Stomach smooth muscle (tissue), 2 donors: ENCODE measurements at regions not wholly inside any gene's neighbourhood (a gene's known extent, or its start where the extent isn't known, plus 50 kb on each side); places are given as distances from the start of the nearest gene placed in this dataset.

Source experiments
- H3K27ac ChIP-seq: one replicate; pipeline ENCODE4 v1.7.0; 2013; ENCODE audit warnings: mild to moderate bottlenecking, low read length, inconsistent platforms
- H3K27me3 ChIP-seq, 2 donors: one replicate each; pipeline ENCODE4 v1.7.0; 2013; ENCODE audit warnings: low read length in 2 of 2; ENCODE audit not compliant: insufficient read depth in 2 of 2, control insufficient read depth in 1 of 2
- H3K36me3 ChIP-seq, 2 donors: one replicate each; pipeline ENCODE4 v1.7.0; 2013; ENCODE audit warnings: low read length in 2 of 2; ENCODE audit not compliant: control insufficient read depth in 2 of 2, insufficient read depth in 2 of 2
- H3K4me1 ChIP-seq: one replicate; pipeline ENCODE4 v1.7.0; 2013; ENCODE audit warnings: low read length; ENCODE audit not compliant: control insufficient read depth, insufficient read depth
- H3K4me3 ChIP-seq, 2 donors: one replicate each; pipeline ENCODE4 v1.7.0; 2013; ENCODE audit warnings: low read length in 2 of 2
- H3K9ac ChIP-seq, 2 donors: one replicate each; pipeline ENCODE4 v1.7.0; 2013; ENCODE audit warnings: low read length in 2 of 2, mild to moderate bottlenecking in 1 of 2
- H3K9me3 ChIP-seq, 2 donors: one replicate each; pipeline ENCODE4 v1.7.0; 2013; ENCODE audit warnings: low read length in 2 of 2; ENCODE audit not compliant: control insufficient read depth in 2 of 2
- donor health status: healthy.
- donor health status: Pancreatic carcinoma.

DNA sequence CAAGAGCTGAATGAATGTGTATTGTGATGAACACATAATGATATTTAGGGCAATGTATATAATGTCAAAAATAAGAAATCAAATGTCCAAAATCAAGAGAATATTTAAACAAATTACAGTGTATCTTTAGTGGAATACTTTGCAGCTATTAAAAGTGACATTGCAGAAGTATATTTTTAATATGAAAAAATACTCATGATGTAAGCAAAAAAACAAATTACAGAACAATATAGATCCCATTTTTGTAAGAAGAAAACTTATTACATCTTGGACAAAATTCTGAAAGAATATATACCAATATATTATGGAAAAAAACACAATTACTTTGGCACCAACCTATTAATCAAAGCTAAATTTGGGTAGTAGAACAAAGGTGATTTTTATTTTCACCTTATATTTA, 308.2 kb upstream of the NEBL start:
- H3K9me3 ChIP-seq: peaks cover 0 to 5% of the 10 kb centered on the region in 2 donors
- no peaks in the 10 kb centered on the region for H3K27me3 ChIP-seq
- no peak overlapping the region for H3K27ac ChIP-seq
- no peak overlapping the region for H3K4me3 ChIP-seq
- H3K9ac ChIP-seq: no peak overlapping the region
- no peaks in the 10 kb centered on the region for H3K36me3 ChIP-seq
- H3K4me1 ChIP-seq: no peaks in the 10 kb centered on the region

- H3K9ac ChIP-seq: no peak overlapping the region
- H3K27ac ChIP-seq: no peak overlapping the region
- H3K9me3 ChIP-seq: peaks cover 0 to 5% of the 10 kb centered on the region in 2 donors
- no peak overlapping the region for H3K4me3 ChIP-seq
- no peaks in the 10 kb centered on the region for H3K4me1 ChIP-seq
- H3K27me3 ChIP-seq: no peaks in the 10 kb centered on the region
- no peaks in the 10 kb centered on the region for H3K36me3 ChIP-seq
Measured at GRCh38 chr10:21203473-21204107, 306.5 kb upstream of the NEBL start.

- H3K4me1 ChIP-seq: no peaks in the 10 kb centered on the region
- H3K36me3 ChIP-seq: no peaks in the 10 kb centered on the region
- no peak overlapping the region for H3K4me3 ChIP-seq
Measured at GRCh38 chr10:21202776-21203462, 305.8 kb upstream of the NEBL start.

DNA sequence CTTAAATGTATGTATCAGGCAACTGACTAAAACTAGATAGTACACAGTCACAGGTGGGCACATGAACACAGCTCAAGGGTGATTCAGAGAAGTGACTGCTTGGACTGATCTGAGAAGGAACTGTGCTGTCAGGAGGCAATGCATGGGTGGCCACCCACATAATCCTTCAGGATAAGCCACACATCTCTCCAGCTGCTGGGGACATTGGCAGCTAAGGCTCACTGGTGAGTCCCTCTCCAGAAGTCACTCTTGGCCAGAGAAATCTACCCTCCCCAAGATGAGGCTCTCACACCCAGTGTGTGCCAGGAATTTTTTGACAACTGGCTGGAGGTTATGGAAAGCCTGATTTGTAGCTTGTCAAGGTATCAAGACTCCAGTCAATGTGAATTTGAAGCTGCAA, 302.4 kb upstream of the NEBL start:
- no peak overlapping the region for H3K27ac ChIP-seq
- H3K4me3 ChIP-seq: no peak overlapping the region
- peaks cover 0 to 9% of the 10 kb centered on the region in 2 donors for H3K9me3 ChIP-seq
- no peaks in the 10 kb centered on the region for H3K36me3 ChIP-seq
- H3K4me1 ChIP-seq: no peaks in the 10 kb centered on the region
- no peaks in the 10 kb centered on the region for H3K27me3 ChIP-seq
- no peak overlapping the region for H3K9ac ChIP-seq

More at GRCh38 chr10:21202776-21203462, 305.8 kb upstream of the NEBL start:
- Histone ChIP-seq H3K27me3 (no peaks in the 10 kb centered on the region), H3K27ac (no peak overlapping the region), H3K9me3 (peaks cover 0 to 8% of the 10 kb centered on the region in 2 donors), H3K9ac (no peak overlapping the region)

DNA sequence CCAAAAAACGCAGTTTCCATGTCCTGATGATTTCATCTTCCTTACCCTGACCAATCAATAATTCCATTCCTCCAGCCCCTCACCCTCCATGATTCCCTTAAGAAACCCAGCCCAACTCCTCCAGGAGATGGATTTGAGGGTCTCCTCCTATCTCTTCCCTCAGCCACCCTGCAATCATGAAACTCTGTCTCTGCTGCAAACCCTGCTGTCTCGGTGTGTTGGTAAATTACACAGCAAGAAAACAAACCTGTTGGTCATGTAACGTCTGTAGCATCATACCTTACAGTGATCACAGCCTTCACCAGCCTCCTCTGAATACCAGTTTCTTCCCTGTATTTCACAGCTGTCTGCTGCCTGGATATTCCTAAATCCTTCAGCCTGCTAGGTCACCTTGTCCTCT, 300.7 kb upstream of the NEBL start:
- H3K4me3 ChIP-seq: no peak overlapping the region
- peaks cover 0 to 9% of the 10 kb centered on the region in 2 donors for H3K9me3 ChIP-seq
- no peak overlapping the region for H3K27ac ChIP-seq
- H3K36me3 ChIP-seq: no peaks in the 10 kb centered on the region
- H3K27me3 ChIP-seq: no peaks in the 10 kb centered on the region
- no peak overlapping the region for H3K9ac ChIP-seq
- no peaks in the 10 kb centered on the region for H3K4me1 ChIP-seq

- H3K4me1 ChIP-seq: no peaks in the 10 kb centered on the region
- no peaks in the 10 kb centered on the region for H3K27me3 ChIP-seq
- H3K9ac ChIP-seq: no peak overlapping the region
- peaks cover 0 to 9% of the 10 kb centered on the region in 2 donors for H3K9me3 ChIP-seq
- H3K4me3 ChIP-seq: no peak overlapping the region
- no peak overlapping the region for H3K27ac ChIP-seq
- H3K36me3 ChIP-seq: no peaks in the 10 kb centered on the region
Measured at GRCh38 chr10:21196822-21197395, 299.8 kb upstream of the NEBL start.

DNA sequence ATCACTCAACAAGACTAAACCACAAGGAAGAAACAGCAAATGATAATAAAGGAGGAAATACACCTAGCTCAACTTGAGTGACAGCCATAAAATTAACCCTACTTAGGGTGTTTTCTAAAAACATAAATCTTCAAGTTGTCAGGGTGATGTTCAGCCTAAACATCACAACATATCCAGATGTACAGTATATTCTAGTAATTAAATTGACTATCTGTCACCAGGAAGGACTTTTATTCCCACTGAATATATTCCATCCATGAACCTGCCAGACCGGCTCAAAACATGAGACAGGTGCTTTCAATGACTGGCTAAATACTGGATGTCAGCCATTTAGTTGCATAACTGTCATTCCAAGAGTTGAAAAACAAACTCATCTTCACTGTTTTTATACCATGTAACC, 298.1 kb upstream of the NEBL start:
- Histone ChIP-seq H3K9ac (no peak overlapping the region), H3K9me3 (peaks cover 0 to 9% of the 10 kb centered on the region in 2 donors), H3K27ac (no peak overlapping the region), H3K4me3 (no peak overlapping the region), H3K36me3 (no peaks in the 10 kb centered on the region), H3K4me1 (no peaks in the 10 kb centered on the region), H3K27me3 (no peaks in the 10 kb centered on the region)

DNA sequence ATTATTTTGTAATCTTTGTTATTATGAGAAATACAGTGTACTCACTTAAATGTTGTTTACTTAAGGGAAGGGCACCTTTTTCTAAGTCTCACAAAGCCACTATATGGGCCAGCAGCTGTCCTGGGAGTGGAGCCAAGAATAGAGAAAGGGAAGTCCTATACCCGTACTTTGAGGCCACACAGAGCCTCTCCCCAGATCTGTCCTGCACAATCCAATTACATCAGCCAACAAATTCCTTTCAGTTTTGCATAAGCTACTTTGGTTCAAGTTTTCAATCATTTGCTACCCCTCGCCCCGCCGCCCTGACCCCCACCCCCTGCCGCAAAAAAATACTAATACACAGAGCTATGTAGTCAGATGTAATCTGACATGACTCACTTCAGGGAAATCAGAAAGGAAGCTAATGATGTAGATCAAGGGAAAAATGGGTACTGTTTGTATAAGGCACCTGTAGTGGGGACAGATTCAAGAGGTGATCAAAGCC, 297.4 kb upstream of the NEBL start:
- Histone ChIP-seq H3K4me3 (no peak overlapping the region), H3K9ac (no peak overlapping the region), H3K4me1 (no peaks in the 10 kb centered on the region), H3K36me3 (no peaks in the 10 kb centered on the region), H3K27me3 (no peaks in the 10 kb centered on the region), H3K9me3 (peaks cover 0 to 9% of the 10 kb centered on the region in 2 donors), H3K27ac (no peak overlapping the region)

GRCh38 chr10:21193196-21193595, 296.1 kb upstream of the NEBL start:
- Histone ChIP-seq H3K4me1 (no peaks in the 10 kb centered on the region), H3K9ac (no peak overlapping the region), H3K36me3 (no peaks in the 10 kb centered on the region), H3K27me3 (no peaks in the 10 kb centered on the region), H3K9me3 (peaks cover 0 to 7% of the 10 kb centered on the region in 2 donors), H3K4me3 (no peak overlapping the region), H3K27ac (no peak overlapping the region)

- no peaks in the 10 kb centered on the region for H3K9me3 ChIP-seq
- no peak overlapping the region for H3K27ac ChIP-seq
- no peaks in the 10 kb centered on the region for H3K27me3 ChIP-seq
- no peaks in the 10 kb centered on the region for H3K36me3 ChIP-seq
- no peaks in the 10 kb centered on the region for H3K4me1 ChIP-seq
- no peak overlapping the region for H3K9ac ChIP-seq
- H3K4me3 ChIP-seq: no peak overlapping the region
Measured at GRCh38 chr10:21191512-21191911, 294.4 kb upstream of the NEBL start.

GRCh38 chr10:21184984-21185383, 287.9 kb upstream of the NEBL start:
- H3K4me3 ChIP-seq: no peak overlapping the region
- H3K9me3 ChIP-seq: peaks cover 0 to 2% of the 10 kb centered on the region in 2 donors
- no peaks in the 10 kb centered on the region for H3K27me3 ChIP-seq
- no peaks in the 10 kb centered on the region for H3K36me3 ChIP-seq
- H3K9ac ChIP-seq: no peak overlapping the region
- H3K4me1 ChIP-seq: no peaks in the 10 kb centered on the region
- H3K27ac ChIP-seq: no peak overlapping the region
